Fibroblast of mammary gland (primary cell): ENCODE measurements at regions not wholly inside any gene's neighbourhood (a gene's known extent, or its start where the extent isn't known, plus 50 kb on each side); places are given as distances from the start of the nearest gene placed in this dataset.

ENCODE experiments used
- DNase-seq: peaks from one replicate; pipeline ENCODE4 v3.0.0-alpha.2; 2010; ENCODE audit warnings: low read depth
- H3K4me3 ChIP-seq: 2 replicates; pipeline ENCODE4 v1.5.1; 2011; ENCODE audit warnings: low read depth, mild to moderate bottlenecking, low read length, moderate library complexity; ENCODE audit not compliant: control insufficient read depth
- TF ChIP-seq, protein P1 (sequence below): conservative IDR thresholded peaks from 2 replicates; pipeline ENCODE4 v1.5.1; 2011; ENCODE audit warnings: low read depth, low read length, inconsistent platforms; ENCODE audit not compliant: control insufficient read depth, insufficient read depth

DNA sequence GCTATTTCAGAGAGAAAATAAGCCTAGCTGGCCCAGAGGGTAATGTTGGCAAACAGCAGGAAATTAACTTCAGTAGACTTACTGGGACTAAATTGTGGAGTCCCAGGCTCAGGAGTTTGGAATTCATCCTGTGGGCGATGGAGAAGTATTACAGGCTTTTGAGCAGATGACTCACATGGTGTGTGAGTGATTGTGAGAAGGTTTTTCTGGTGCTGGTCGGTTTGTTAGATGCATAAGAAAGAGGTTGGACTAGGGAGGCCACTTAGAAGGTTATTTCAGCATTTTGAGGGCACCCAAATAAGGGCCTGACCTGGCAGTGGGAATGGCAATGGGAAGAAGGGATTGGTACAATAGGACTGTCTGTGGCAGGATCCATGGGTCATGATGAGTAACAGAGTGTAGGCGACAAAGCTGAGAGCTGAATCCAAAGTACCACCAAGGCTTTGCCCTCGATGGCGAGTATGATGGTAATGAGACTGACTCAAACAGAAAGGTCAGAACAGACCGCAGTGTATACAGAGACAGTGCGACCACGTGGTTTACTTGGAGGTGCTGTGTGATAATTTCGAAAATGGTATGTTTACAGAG is 69.2 kb upstream of the KIF26B start:
- no peak overlapping the region for H3K4me3 ChIP-seq
- peak; percentile 97 for DNase-seq
- TF ChIP-seq, protein P1, sequence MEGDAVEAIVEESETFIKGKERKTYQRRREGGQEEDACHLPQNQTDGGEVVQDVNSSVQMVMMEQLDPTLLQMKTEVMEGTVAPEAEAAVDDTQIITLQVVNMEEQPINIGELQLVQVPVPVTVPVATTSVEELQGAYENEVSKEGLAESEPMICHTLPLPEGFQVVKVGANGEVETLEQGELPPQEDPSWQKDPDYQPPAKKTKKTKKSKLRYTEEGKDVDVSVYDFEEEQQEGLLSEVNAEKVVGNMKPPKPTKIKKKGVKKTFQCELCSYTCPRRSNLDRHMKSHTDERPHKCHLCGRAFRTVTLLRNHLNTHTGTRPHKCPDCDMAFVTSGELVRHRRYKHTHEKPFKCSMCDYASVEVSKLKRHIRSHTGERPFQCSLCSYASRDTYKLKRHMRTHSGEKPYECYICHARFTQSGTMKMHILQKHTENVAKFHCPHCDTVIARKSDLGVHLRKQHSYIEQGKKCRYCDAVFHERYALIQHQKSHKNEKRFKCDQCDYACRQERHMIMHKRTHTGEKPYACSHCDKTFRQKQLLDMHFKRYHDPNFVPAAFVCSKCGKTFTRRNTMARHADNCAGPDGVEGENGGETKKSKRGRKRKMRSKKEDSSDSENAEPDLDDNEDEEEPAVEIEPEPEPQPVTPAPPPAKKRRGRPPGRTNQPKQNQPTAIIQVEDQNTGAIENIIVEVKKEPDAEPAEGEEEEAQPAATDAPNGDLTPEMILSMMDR, result peak; percentile 18

GRCh38 chr1:245084551-245084950 is 70.2 kb upstream of the KIF26B start:
- TF ChIP-seq, protein P1, result no peak
- peak; percentile 35 for DNase-seq
- no peak overlapping the region for H3K4me3 ChIP-seq

- no peak overlapping the region for H3K4me3 ChIP-seq
- TF ChIP-seq, protein P1, result peak; percentile 95
- DNase-seq, result peak; percentile 79
Observed at GRCh38 chr1:245079021-245079609, 75.7 kb upstream of the KIF26B start.

DNA sequence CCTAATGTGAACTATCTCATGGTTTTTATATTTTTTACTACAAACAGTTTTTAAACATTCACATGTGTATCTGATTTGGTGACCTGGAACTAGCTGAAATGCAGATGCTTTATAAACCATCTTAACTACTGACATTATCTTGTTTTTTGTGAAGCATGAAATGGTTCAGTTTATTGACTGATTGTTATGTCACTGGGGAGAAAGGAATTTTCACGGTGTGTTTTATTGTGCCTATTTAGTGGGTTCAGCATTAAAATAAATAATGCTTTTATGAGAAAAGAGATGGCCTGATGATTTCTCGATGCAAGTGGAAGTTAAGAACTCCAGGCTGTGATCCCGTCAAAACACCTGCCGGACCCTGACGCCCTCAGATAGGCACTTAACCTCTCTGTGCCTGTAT is 79.9 kb upstream of the KIF26B start:
- TF ChIP-seq, protein P1, result no peak
- H3K4me3 ChIP-seq, result no peak overlapping the region
- no peak for DNase-seq

DNA sequence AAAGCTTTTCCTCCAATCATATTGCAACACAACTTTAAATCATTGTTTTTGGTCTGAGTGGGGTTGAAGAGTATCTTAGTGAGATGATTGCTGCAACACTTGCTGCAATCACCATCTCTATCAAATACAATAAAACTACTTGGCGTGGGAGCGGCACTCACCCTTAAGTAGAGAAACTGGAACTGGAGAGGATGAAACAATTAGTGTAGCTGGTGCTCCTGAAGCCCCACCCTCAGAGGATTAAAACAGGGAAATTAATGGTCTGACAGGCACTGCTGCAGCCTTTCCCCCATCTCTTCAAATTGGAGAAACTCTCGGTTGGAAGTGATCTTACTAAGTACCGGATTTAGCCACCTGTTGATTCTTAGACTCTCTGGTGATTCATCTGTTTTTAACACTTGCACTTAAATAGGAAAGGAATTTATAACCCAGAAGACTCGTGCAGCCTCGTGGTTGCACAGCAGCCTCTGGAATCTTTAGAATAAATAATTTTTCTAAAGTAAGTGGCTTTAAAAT is 80.5 kb upstream of the KIF26B start:
- H3K4me3 ChIP-seq, result no peak overlapping the region
- TF ChIP-seq, protein P1, result no peak
- no peak for DNase-seq

DNA sequence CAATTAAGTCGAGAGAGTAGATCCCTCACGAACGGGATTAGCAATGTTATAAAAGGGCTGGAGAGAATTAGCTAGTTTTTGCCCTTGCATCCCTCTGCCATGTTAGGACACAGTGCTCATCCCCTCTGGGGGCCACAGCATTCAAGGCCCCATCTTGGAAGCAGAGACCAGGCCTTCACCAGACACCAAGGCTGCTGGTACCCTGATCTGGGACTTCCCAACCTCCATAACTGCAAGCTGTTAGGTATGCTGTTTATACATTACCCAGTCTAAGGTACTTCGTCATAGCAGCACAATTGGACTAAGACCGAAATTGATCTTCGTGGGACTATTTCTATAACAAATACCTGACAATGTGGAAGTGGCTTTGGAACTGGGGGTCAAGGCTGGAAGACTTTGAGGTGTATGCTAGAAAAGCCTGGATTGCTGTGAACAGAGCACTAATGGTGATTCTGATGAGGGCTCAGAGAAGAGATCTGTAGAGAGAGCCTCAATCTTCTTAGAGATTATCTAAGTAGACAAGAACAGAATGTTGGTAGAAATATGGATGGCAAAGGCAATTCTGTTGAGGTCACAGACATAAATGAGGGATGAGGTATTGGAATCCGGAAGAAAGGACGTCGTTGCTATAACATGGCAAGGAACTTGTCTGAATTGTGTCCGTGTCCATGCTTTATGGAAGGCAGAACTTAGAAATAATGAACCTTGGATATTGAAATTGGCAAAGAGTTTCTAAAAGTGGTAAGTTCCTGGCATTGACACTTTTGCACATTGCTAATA is 83.8 kb upstream of the KIF26B start:
- TF ChIP-seq, protein P1, result no peak
- no peak overlapping the region for H3K4me3 ChIP-seq
- DNase-seq, result no peak
